ENCODE measurements at regions not wholly inside any gene's neighbourhood (a gene's known extent, or its start where the extent isn't known, plus 50 kb on each side); places are given as distances from the start of the nearest gene placed in this dataset.
"Not testable (repeated sequence)": the region's sequence is repeated elsewhere in the genome, so short reads cannot be mapped to it uniquely, and the experiment has no call there.

DNA sequence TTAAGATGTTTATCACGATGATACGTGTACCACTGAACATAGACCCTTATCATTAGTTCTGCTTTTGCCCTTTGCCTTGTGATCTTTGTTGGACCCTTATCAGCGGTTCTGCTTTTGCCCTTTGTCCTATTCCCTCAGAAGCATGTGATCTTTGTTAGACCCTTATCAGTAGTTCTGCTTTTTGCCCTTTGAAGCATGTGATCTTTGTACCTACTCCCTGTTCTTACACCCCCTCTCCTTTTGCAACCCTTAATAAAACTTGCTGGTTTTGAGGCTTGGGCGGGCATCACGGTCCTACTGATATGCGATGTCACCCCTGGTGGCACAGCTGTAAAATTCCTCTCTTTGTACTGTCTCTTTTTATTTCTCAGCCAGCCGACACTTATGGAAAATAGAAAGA, 117.0 kb downstream of the SDHAF3 start:
- not testable (repeated sequence) for DNase-seq (ENCODE audit: low spot score)

- no peak for DNase-seq (ENCODE audit: low spot score)
These were observed 128.8 kb downstream of the SDHAF3 start for GRCh38 chr7:97246317-97246716.

DNA sequence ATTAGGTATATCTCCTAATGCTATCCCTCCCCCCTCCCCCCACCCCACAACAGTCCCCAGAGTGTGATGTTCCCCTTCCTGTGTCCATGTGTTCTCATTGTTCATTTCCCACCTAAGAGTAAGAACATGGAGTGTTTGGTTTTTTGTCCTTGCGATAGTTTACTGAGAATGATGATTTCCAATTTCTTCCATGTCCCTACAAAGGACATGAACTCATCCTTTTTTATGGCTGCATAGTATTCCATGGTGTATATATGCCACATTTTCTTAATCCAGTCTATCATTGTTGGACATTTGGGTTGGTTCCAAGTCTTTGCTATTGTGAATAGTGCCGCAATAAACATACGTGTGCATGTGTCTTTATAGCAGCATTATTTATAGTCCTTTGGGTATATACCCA, 140.7 kb downstream of the SDHAF3 start:
- not testable (repeated sequence) for DNase-seq (ENCODE audit: low spot score)

GRCh38 chr7:97269741-97270140, 152.2 kb downstream of the SDHAF3 start:
- DNase-seq (ENCODE audit: low spot score): no peak

DNA sequence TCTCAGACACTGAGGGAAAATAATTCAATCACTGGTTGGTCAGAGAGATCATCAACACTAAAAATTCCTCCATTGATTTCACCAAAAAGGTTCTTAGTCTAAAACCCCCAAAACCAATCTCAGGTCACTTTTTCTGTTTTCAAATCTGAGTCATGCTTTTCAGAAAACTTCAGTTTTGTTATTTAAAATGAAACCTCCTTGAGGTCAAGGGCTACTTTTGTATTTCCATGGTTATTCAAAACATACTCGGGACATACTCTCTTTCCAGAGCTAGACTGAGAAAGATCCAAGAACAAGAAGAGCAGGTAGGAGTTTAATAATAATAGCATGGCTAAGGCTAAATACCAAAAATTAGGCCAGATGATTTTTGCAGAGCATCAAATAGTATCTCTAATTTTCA, 152.8 kb downstream of the SDHAF3 start:
- no peak for DNase-seq (ENCODE audit: low spot score)

- DNase-seq (ENCODE audit: low spot score): no peak
These were observed 154.1 kb downstream of the SDHAF3 start for GRCh38 chr7:97271619-97272018.

GRCh38 chr7:97272237-97272975, 154.9 kb downstream of the SDHAF3 start:
- no peak for DNase-seq (ENCODE audit: low spot score)

GRCh38 chr7:97275475-97275874, 158.0 kb downstream of the SDHAF3 start:
- no peak for DNase-seq (ENCODE audit: low spot score)

GRCh38 chr7:97280950-97281349, 163.5 kb downstream of the SDHAF3 start:
- DNase-seq (ENCODE audit: low spot score): no peak

GRCh38 chr7:97285348-97285747, 167.8 kb downstream of the SDHAF3 start:
- DNase-seq (ENCODE audit: low spot score): no peak

- no peak for DNase-seq (ENCODE audit: low spot score)
These were observed 175.5 kb downstream of the SDHAF3 start for GRCh38 chr7:97293031-97293430.

- peak; percentile 41 for DNase-seq (ENCODE audit: low spot score)
These were observed 181.1 kb downstream of the SDHAF3 start for GRCh38 chr7:97298561-97298960.

DNA sequence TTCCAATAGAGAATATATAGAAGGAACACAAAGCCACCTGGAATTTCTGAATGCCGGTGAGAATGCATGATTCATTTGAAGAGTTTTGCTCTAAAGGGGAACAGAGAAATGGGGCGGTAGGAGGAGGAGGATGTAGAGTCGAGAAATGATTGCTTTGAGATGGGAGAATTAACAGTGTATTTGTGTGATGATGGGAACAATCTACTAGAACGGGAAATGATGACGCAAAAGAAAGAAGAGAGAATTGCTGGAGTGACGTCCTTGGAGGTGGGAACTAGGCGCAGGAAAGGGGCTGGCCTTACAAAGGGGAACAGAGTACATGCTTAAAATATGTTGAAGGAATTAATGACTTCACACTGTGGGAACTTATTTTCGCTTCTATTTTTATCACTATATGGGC, 188.1 kb downstream of the SDHAF3 start:
- DNase-seq (ENCODE audit: low spot score): no peak

DNA sequence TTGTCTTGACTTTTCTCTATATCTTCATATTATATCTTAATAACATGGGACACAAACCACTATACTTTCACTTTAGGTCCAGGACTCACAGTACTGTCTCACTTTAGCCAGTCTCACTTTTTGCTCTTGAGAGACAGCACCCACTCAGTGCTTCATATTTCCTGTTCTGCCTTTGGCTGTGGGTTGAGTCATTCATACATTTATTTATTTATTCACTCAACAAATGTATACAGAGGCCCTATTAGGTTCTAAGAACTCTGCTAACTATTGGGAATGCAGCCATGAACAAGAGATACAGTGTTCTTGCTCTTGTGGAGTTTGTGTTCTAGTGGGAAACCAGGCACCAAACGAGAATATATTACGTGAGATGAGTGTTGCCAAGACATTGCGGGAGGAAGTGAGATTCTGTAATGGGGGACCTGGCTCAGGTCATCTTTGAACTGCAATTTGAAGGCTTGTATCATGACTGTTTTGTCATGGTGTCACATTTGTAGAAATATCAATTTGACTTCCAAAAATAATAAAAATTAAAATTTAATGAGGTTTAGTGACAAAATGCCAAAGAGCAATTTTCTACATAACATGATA, 190.1 kb downstream of the SDHAF3 start:
- no peak for DNase-seq (ENCODE audit: low spot score)

DNA sequence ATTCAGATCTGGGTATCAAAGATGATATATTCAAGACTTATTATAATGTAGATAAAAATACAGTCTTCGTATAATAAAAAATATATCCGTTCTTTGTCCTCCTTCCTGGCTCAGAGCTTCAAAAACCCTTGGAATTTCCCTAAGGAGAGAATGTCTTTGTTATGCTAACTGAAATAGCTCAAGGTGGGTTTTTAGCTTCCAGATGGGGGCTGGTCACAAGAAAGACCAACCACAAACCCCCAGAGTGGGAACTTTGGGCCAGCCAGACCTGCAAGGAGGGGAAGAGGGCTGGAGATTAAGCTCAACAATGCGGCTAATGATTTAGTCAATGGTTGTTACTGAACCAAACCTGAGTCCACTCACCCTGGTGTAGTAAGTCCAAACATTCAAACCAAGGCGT, 196.4 kb downstream of the SDHAF3 start:
- no peak for DNase-seq (ENCODE audit: low spot score)

DNA sequence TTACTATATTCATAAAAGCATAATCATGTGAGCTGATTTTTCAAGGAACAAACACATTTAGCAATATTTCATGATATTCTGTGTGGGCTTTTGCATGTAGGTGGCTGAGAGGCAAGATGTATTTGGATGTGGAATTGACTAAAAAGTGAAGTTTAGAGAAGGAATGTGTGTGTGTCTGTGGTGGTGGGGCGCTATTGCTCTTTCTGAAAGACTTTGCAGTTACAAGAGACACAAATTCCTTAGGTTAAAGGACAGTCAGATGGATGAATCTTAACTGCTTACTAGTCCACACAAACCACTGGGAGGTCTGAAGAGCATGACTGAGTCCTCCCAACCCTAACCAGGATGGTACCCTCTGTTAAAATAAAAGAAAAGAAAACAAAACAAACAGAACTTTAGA, 200.1 kb downstream of the SDHAF3 start:
- peak; percentile 44 for DNase-seq (ENCODE audit: low spot score)

GRCh38 chr7:97329871-97330270, 212.4 kb downstream of the SDHAF3 start:
- not testable (repeated sequence) for DNase-seq (ENCODE audit: low spot score)

- no peak for DNase-seq (ENCODE audit: low spot score)
These were observed 220.4 kb downstream of the SDHAF3 start for GRCh38 chr7:97337849-97338248.

DNA sequence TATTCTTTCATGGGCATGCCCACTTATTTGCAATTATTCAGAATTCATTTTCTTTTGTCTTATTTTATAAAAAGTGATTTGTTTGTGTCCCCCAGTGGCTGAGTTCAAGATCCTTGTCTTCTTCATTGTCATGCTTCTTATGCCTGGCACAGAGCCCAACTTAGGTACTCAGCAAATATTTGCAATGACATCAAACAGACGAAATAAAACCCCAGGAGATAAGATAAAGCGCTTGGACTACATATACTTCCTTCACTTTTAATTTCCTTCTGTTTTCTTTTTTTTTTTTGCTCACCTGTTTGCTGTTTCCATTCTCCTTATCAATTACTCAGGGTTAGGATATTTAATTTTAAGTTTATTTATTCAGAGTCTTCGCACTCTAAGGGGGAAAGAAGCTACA, 225.0 kb downstream of the SDHAF3 start:
- DNase-seq (ENCODE audit: low spot score): no peak

GRCh38 chr7:97346349-97346748, 228.9 kb downstream of the SDHAF3 start:
- DNase-seq (ENCODE audit: low spot score): no peak

DNA sequence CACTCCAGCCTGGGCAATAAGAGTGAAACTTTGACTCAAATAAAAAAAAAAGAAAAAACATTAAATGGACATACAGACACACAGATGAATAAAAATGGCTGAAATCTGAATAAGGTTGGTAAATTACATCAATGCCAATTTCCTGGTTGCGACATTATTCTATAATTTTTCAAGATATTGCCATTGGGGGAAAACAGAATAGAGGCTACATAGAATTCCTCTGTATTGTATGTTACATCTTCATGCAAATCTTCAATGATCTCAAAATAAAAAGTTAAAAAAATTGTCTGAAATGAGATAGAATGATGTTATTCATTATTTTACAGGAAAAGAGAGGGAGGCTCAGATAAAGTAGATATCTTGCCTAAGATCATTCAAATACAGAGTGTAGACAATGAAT, 234.0 kb downstream of the SDHAF3 start:
- no peak for DNase-seq (ENCODE audit: low spot score)

- DNase-seq (ENCODE audit: low spot score): no peak
These were observed 240.0 kb downstream of the SDHAF3 start for GRCh38 chr7:97357459-97357858.

- DNase-seq (ENCODE audit: low spot score): no peak
These were observed 255.4 kb downstream of the SDHAF3 start for GRCh38 chr7:97372882-97373281.

- no peak for DNase-seq (ENCODE audit: low spot score)
These were observed 256.2 kb downstream of the SDHAF3 start for GRCh38 chr7:97373736-97374135.

All from RKO (cell line).